ENCODE measurements at regions not wholly inside any gene's neighbourhood (a gene's known extent, or its start where the extent isn't known, plus 50 kb on each side); places are given as distances from the start of the nearest gene placed in this dataset.

- no peak for DNase-seq (ENCODE audit: low spot score)
Measured at GRCh38 chr6:24987446-24988115, 51.8 kb upstream of the RIPOR2 start.

GRCh38 chr6:24988562-24988961 lies 52.8 kb upstream of the RIPOR2 start:
- no peak for DNase-seq (ENCODE audit: low spot score)

GRCh38 chr6:24990236-24990845 lies 54.6 kb upstream of the RIPOR2 start:
- DNase-seq (ENCODE audit: low spot score) = no peak

- no peak for DNase-seq (ENCODE audit: low spot score)
Measured at GRCh38 chr6:24990944-24991809, 55.4 kb upstream of the RIPOR2 start.

- DNase-seq (ENCODE audit: low spot score) = peak; percentile 40
Measured at GRCh38 chr6:24991810-24992467, 56.2 kb upstream of the RIPOR2 start.

- no peak for DNase-seq (ENCODE audit: low spot score)
Measured at GRCh38 chr6:24994812-24995211, 59.1 kb upstream of the RIPOR2 start.

- DNase-seq (ENCODE audit: low spot score) = no peak
Measured at GRCh38 chr6:24995270-24995669, 59.5 kb upstream of the RIPOR2 start.

- DNase-seq (ENCODE audit: low spot score) = no peak
Measured at GRCh38 chr6:24996269-24996836, 60.6 kb upstream of the RIPOR2 start.

- no peak for DNase-seq (ENCODE audit: low spot score)
Measured at GRCh38 chr6:24997231-24997630, 61.5 kb upstream of the RIPOR2 start.

- no peak for DNase-seq (ENCODE audit: low spot score)
Measured at GRCh38 chr6:24997905-24998304, 62.1 kb upstream of the RIPOR2 start.

- DNase-seq (ENCODE audit: low spot score) = no peak
Measured at GRCh38 chr6:25002326-25003091, 66.7 kb upstream of the RIPOR2 start.

GRCh38 chr6:25004357-25004756 lies 68.6 kb upstream of the RIPOR2 start:
- no peak for DNase-seq (ENCODE audit: low spot score)

GRCh38 chr6:25005010-25005409 lies 69.2 kb upstream of the RIPOR2 start:
- DNase-seq (ENCODE audit: low spot score) = no peak

GRCh38 chr6:25006075-25006474 lies 70.3 kb upstream of the RIPOR2 start:
- DNase-seq (ENCODE audit: low spot score) = no peak

GRCh38 chr6:25006565-25007001 lies 70.8 kb upstream of the RIPOR2 start:
- DNase-seq (ENCODE audit: low spot score) = peak; percentile 69

GRCh38 chr6:25007269-25007699 lies 71.5 kb upstream of the RIPOR2 start:
- DNase-seq (ENCODE audit: low spot score) = no peak

GRCh38 chr6:25008707-25009392 lies 73.1 kb upstream of the RIPOR2 start:
- DNase-seq (ENCODE audit: low spot score) = no peak

- DNase-seq (ENCODE audit: low spot score) = no peak
Measured at GRCh38 chr6:25009393-25009710, 73.6 kb upstream of the RIPOR2 start.

- DNase-seq (ENCODE audit: low spot score) = no peak
Measured at GRCh38 chr6:25010176-25010575, 74.4 kb upstream of the RIPOR2 start.

- no peak for DNase-seq (ENCODE audit: low spot score)
Measured at GRCh38 chr6:25010902-25011625, 75.3 kb upstream of the RIPOR2 start.
